GM19397 (cell line): ENCODE measurements at regions not wholly inside any gene's neighbourhood (a gene's known extent, or its start where the extent isn't known, plus 50 kb on each side); places are given as distances from the start of the nearest gene placed in this dataset.
"Not testable (repeated sequence)": the region's sequence is repeated elsewhere in the genome, so short reads cannot be mapped to it uniquely, and the experiment has no call there.

Experiments used
- ATAC-seq: cut with Tn5 transposase; IDR thresholded peaks from one replicate; pipeline ENCODE4 v1.9.1; 2021; ENCODE audit warnings: mild to moderate bottlenecking, moderate library complexity; ENCODE audit not compliant: unreplicated experiment

GRCh38 chr4:160009656-160010493 lies 907.0 kb downstream of the RAPGEF2 start:
- no peak for ATAC-seq

DNA sequence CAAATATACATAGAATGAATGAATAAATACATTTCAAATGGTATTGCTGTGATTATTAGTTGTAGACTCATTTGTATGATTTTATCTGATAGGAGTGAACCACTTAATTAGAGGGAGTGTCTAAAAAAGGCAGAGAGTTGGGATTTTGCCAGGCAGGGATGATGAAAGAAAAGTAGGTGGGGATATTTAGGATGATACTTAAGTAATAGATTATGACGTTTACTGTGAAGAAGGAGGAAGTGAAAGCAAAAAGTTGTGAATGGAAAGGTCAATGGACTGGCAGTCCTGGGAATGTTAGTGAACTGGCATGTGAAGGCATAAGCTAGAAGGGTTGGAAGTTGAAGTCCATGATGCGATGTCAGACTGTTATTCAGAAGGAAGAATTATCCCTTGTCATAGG lies 917.1 kb downstream of the RAPGEF2 start:
- ATAC-seq: no peak

DNA sequence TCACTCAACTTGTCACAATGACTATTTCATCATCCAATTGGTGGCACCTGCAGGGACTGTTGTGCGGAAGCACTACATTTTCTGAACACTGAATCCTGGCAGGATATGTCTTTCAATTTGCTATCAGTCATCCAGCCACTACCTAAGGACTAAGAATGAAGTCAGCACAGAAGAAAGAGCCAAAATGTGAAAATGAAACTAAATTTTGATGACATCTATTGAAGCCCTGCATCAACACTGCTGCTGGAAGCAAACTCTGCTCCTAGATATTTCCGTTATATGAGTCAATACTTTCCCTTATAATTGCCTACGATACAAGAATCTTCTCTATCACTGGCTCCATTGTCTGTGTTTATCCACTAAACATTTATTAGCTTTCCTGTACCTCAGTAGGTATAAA lies 917.9 kb downstream of the RAPGEF2 start:
- no peak for ATAC-seq

DNA sequence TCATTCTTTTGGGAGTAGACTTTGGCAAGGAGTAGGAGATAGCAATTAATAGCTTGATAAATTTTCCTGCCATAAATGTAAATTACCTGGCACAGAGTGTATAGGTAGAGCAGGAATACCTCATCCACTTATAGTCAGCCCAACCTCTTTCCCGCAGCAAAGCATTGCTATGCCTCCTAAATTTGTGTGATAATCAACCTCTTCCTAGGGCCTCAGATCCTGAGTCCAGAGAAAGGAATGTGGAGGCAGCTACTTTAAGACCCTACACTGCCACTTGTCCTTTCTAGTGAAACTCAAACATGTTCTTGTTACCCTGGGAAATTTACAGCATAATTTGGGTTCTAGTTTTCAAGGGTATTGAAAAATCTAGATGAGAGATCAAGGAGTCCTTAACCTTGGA lies 919.0 kb downstream of the RAPGEF2 start:
- no peak for ATAC-seq

GRCh38 chr4:160026721-160027120 lies 923.8 kb downstream of the RAPGEF2 start:
- no peak for ATAC-seq

GRCh38 chr4:160034501-160034900 lies 931.6 kb downstream of the RAPGEF2 start:
- ATAC-seq: no peak

GRCh38 chr4:160038615-160039014 lies 935.7 kb downstream of the RAPGEF2 start:
- ATAC-seq: no peak

GRCh38 chr4:160044693-160045092 lies 941.8 kb downstream of the RAPGEF2 start:
- no peak for ATAC-seq

DNA sequence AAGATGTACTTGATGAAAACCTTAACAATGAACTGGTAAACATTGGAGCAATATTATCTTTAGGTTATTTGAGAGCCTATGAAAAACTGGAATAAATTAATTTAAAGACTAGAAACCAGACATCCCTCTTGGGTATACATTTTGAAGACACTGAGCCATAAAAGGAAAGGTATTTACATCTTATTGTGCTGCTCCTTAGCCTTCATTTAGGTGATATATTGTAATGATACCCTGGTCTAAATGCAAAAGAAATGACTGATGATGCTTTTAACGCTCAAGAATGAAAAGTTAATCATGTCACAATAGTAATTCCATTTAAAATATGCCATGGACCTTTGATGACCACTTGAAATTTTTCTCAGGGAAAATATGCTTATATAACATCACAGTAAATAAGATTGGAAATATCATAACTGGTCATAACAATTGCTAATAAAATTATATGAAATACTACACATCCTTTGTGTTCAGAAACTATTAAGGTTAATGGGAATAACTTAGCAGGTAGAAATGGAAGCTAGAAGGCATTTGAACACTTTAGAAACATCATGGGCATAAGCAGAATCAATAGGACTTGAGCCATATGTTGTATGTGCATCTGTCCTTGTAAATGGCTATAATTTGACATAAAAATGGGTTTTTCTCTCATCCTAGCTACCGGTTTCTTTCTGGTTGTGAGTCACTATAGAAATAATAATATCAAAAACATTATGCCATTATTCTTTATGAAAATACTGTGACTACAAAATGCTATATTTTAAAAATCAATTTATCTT lies 979.7 kb downstream of the RAPGEF2 start:
- no peak for ATAC-seq

DNA sequence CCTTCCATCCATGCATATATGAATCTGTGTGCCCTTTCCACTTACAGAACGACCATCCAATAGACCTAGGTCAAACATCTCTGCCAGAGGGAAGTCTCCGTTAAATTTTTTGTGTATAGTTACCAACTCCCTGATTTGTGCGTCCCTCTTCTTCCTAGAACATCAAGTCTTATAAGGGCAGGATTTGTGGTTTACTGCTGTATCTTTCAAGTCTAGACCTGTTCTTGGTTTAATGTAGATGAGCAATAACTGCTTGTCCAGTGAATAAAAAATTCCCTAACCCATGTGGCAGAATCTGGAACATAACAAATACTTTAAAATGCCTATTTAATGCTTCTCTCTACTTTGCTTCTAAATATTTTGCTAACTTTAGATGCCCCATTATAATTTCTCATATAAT lies 988.8 kb downstream of the RAPGEF2 start:
- no peak for ATAC-seq

GRCh38 chr4:160100316-160100715 lies 997.4 kb downstream of the RAPGEF2 start:
- ATAC-seq: no peak

DNA sequence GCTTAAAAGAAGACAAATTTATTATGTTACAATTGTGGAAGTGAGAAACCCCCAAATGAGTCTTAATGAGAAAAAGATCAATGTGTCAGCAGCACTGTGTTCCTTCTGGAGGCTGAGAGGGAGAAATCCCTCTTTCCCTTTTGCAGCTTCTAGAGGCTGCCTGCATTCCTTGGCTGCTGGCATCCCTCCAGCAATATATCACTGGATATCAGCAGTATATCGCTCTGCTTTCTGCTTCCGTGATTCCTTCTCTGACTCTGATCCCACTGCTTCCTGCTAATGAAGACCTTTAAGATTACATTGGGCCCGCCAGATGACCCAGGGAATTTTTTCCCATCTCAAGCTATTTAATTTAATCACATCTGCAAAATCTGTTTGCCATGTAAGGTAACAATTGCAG lies 1008.0 kb downstream of the RAPGEF2 start:
- no peak for ATAC-seq

- no peak for ATAC-seq
Observed at GRCh38 chr4:160117686-160118085, 1014.8 kb downstream of the RAPGEF2 start.

GRCh38 chr4:160125576-160126287 lies 1022.9 kb downstream of the RAPGEF2 start:
- ATAC-seq: not testable (repeated sequence)

GRCh38 chr4:160127211-160127610 lies 1024.3 kb downstream of the RAPGEF2 start:
- ATAC-seq: no peak

- no peak for ATAC-seq
Observed at GRCh38 chr4:160129439-160129838, 1026.6 kb downstream of the RAPGEF2 start.

DNA sequence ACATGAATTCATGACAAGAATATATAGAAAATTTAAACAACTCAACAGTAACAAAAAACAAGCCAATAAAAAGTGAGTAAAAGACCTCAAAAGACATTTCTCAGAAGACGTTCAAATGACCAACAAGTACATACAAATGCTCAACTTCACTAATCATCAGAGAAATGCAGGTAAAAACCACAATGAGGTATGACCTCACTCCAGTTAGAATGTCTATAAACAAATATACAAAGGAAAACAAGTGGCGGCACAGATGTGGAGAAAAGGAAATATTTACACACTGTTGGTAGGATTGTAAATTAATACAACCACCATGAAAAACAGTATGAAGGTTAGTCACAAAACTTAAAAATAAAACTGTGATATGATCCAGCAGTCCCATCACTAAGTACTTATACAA lies 1033.1 kb downstream of the RAPGEF2 start:
- no peak for ATAC-seq

DNA sequence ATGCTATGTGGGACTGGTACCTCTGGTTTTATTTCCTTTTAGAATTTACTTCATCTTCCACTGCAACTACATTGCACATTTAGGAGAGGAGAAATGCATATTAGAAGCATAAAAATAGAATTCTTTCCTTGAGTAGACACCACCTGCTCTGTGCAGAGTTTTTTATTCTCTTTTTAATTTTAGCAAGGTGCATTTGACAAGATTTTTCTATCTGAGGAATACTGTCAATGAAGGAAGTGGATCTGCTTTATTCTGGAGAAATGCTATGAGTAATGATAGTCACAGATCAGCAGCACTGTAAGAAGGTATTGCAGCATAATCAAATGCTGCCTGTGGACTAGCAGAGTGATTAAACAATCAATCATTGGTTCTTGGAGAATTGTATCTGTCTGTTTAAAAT lies 1038.3 kb downstream of the RAPGEF2 start:
- ATAC-seq: no peak

GRCh38 chr4:160142579-160142978 lies 1039.7 kb downstream of the RAPGEF2 start:
- ATAC-seq: peak; percentile 100

DNA sequence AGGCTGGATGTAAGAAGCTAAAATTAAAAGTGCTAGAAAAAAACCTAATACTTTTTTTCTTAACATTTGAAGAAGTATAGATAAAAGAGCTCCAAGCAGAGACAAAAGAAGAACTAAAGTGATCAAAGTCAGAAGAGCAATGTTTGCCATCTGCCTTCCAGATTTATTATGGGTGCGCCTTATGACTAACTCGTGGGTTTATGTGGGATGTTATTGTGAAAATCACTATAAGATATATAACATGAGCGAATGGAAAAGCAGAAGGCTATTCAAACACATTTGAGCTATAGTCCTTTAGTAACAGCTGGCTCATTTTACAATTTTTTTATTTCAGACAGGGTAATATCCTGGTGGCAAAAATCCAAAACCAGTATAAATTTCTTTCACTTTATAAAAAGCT lies 1040.7 kb downstream of the RAPGEF2 start:
- ATAC-seq: no peak

- no peak for ATAC-seq
Observed at GRCh38 chr4:160159457-160159856, 1056.6 kb downstream of the RAPGEF2 start.

GRCh38 chr4:160161026-160161425 lies 1058.1 kb downstream of the RAPGEF2 start:
- no peak for ATAC-seq
